ENCODE measurements at regions not wholly inside any gene's neighbourhood (a gene's known extent, or its start where the extent isn't known, plus 50 kb on each side); places are given as distances from the start of the nearest gene placed in this dataset.
A peak's percentile ranks its signal among the peaks of the same experiment; 100 is the strongest.

GRCh38 chr16:72722552-72722951 is 325.4 kb downstream of the ZFHX3 start:
- no peak for TF ChIP-seq SIN3A (conservative IDR thresholded peaks at IDR 0.05 in 1 of 2, IDR thresholded peaks at IDR 0.05 in 1 of 2; ENCODE audit: low read depth in 1 of 2, low read length in 2 of 2)
- TF ChIP-seq TBP (IDR thresholded peaks at IDR 0.05; ENCODE audit: low read depth, low read length): no peak
- no peak for TF ChIP-seq SRF (IDR thresholded peaks at IDR 0.05; ENCODE audit: low read depth, low read length)
- TF ChIP-seq GABPA (IDR thresholded peaks at IDR 0.05; ENCODE audit: borderline replicate concordance, insufficient read depth, low read length): no peak
- peak; percentile 100 for TF ChIP-seq NANOG (IDR thresholded peaks at IDR 0.05; ENCODE audit: insufficient read depth, low read depth, low read length, poor library complexity, severe bottlenecking)
- 0 out of 4 replicates have a peak, but pooled peaks of 1 of the 2 experiments have one; percentile 62 for TF ChIP-seq HDAC2 (IDR thresholded peaks at IDR 0.05; ENCODE audit: borderline replicate concordance in 1 of 2, low read depth in 2 of 2, low read length in 2 of 2)
